K562 (cell line): ENCODE measurements at regions not wholly inside any gene's neighbourhood (a gene's known extent, or its start where the extent isn't known, plus 50 kb on each side); places are given as distances from the start of the nearest gene placed in this dataset.

Source experiments
- ATAC-seq: fragments of 200-7000 bp; cut with Tn5 transposase; 3 replicates; pipeline ENCODE4 v1.9.1; 2020; ENCODE audit warnings: moderate library complexity
- BruUV-seq: library from RNA; stranded (reverse); fragments of 400-500 nt; replicated peaks from 2 replicates; lab custom pipeline; 2021; lab: Mats Ljungman, UMichigan
- CTCF ChIA-PET: fragments of 300-600 bp; formaldehyde crosslinking; extraction: SDS; loops from one replicate; lab custom pipeline; 2021; ENCODE audit warnings: low intra/inter-chr PET ratio; lab: Yijun Ruan, JAX
- POLR2A ChIA-PET: fragments of 300-600, 350-650 bp; sonication (Branson Sonifier 250); formaldehyde crosslinking; extraction: SDS; loops from one replicate; lab custom pipeline; 2021; ENCODE audit warnings: antibody characterized with exemption, inconsistent platforms; lab: Yijun Ruan, JAX
- DNase-seq, 4 experiments: peaks; one replicate each; pipeline versions ENCODE4 v3.0.0 to v3.0.0-alpha.2; 2011 to 2018; ENCODE audit warnings: low spot score in 3 of 4, mixed read lengths in 3 of 4; ENCODE audit errors: extremely low read depth in 1 of 4
- FAIRE-seq: peaks from 2 replicates; lab custom pipeline; 2011; peaks lifted over from hg19 to GRCh38; lab: Jason Lieb, UNC
- H2AFZ ChIP-seq: 2 replicates; pipeline ENCODE4 v1.6.0; 2011; ENCODE audit warnings: low read depth, low read length, control low read depth, inconsistent platforms
- H3K27ac ChIP-seq: fragments of 200-600 bp; 3 replicates; pipeline ENCODE4 v1.8.0; 2011; ENCODE audit warnings: low read depth, mild to moderate bottlenecking, control low read depth, inconsistent platforms, low read length, moderate library complexity, mixed read lengths; ENCODE audit errors: extremely low read depth
- H3K27me3 ChIP-seq, 2 experiments: fragments of 300-600 bp in 1 of 2; 2 replicates in 1 of 2; 3 replicates in 1 of 2; pipeline versions ENCODE4 v1.6.0 to v1.8.0; 2011; ENCODE audit warnings: inconsistent platforms in 2 of 2, low read length in 2 of 2, mild to moderate bottlenecking in 1 of 2, mixed read lengths in 1 of 2, moderate library complexity in 1 of 2; ENCODE audit not compliant: control insufficient read depth in 2 of 2, insufficient read depth in 2 of 2
- H3K36me3 ChIP-seq: fragments of 300-600 bp; 3 replicates; pipeline ENCODE4 v1.8.0; 2011; ENCODE audit warnings: mild to moderate bottlenecking, low read length, inconsistent platforms; ENCODE audit not compliant: control insufficient read depth, insufficient read depth
- H3K4me1 ChIP-seq, 2 experiments: fragments of 200-600 bp in 1 of 2; replicated peaks in 1 of 2; 2 replicates in 1 of 2; 3 replicates in 1 of 2; pipeline versions ENCODE4 v1.5.1 to v1.8.0; 2011; ENCODE audit warnings: inconsistent platforms in 2 of 2, low read length in 2 of 2, mild to moderate bottlenecking in 1 of 2, mixed read lengths in 1 of 2, moderate library complexity in 1 of 2; ENCODE audit not compliant: control insufficient read depth in 2 of 2, insufficient read depth in 2 of 2
- H3K4me2 ChIP-seq: 2 replicates; pipeline ENCODE4 v1.6.1; 2011; ENCODE audit warnings: low read length, control low read depth, inconsistent platforms, mixed read lengths; ENCODE audit not compliant: insufficient read depth
- H3K4me3 ChIP-seq: fragments of 200-600 bp; sonication (generic), shearing (Covaris generic); 2 replicates; pipeline ENCODE4 v1.5.1; 2016; ENCODE audit warnings: control low read depth, inconsistent platforms
- H3K79me2 ChIP-seq: fragments of 200-600 bp; 3 replicates; pipeline ENCODE4 v1.8.0; 2011; ENCODE audit warnings: low read length, inconsistent platforms; ENCODE audit not compliant: control insufficient read depth, insufficient read depth
- H3K9ac ChIP-seq, 2 experiments: 2 replicates each; pipeline versions ENCODE4 v1.6.0 to v1.6.1; 2011; ENCODE audit warnings: low read depth in 2 of 2, low read length in 2 of 2, control low read depth in 1 of 2, inconsistent platforms in 1 of 2, mild to moderate bottlenecking in 1 of 2, mixed read lengths in 1 of 2; ENCODE audit not compliant: insufficient read depth in 1 of 2
- H3K9me1 ChIP-seq: one replicate; pipeline ENCODE4 v1.6.0; 2011; ENCODE audit warnings: inconsistent platforms, mild to moderate bottlenecking, low read length, moderate library complexity; ENCODE audit not compliant: control insufficient read depth, insufficient read depth
- H3K9me3 ChIP-seq: replicated peaks from 2 replicates; pipeline ENCODE4 v1.5.1; 2011; ENCODE audit warnings: low read depth, low read length, inconsistent platforms; ENCODE audit not compliant: control insufficient read depth, insufficient read depth
- H4K20me1 ChIP-seq: replicated peaks from 2 replicates; pipeline ENCODE4 v1.6.1; 2011; ENCODE audit warnings: low read length, inconsistent platforms, mixed read lengths; ENCODE audit not compliant: control insufficient read depth, insufficient read depth
- BRD9 ChIP-seq: fragments of 450-650 bp; IDR thresholded peaks from 2 replicates; pipeline ENCODE4 v1.6.1; 2018; ENCODE audit warnings: low read depth; ENCODE audit not compliant: partially characterized antibody
- CBX1 ChIP-seq: sonication (generic); IDR thresholded peaks from 2 replicates; pipeline ENCODE4 v1.6.1; 2016; ENCODE audit warnings: antibody characterized with exemption, low read depth, mild to moderate bottlenecking
- CTBP1 ChIP-seq: fragments of 450-650 bp; IDR thresholded peaks from 2 replicates; pipeline ENCODE4 v1.6.1; 2016; ENCODE audit warnings: borderline replicate concordance
- DNMT1 ChIP-seq: fragments of 450-650 bp; IDR thresholded peaks from 2 replicates; pipeline ENCODE4 v1.6.1; 2016; ENCODE audit warnings: antibody characterized with exemption, mild to moderate bottlenecking
- ELF4 ChIP-seq: fragments of 450-650 bp; formaldehyde crosslinking; IDR thresholded peaks from 2 replicates; pipeline ENCODE4 v1.4.0; 2022; ENCODE audit warnings: missing genetic modification characterization
- FOXM1 ChIP-seq, 2 experiments: fragments of 450-650 bp in 1 of 2; sonication (generic) in 1 of 2; formaldehyde crosslinking in 1 of 2; IDR thresholded peaks; 2 replicates each; pipeline versions ENCODE4 v1.6.1 to v1.9.0; 2017 to 2022; ENCODE audit warnings: low read depth in 2 of 2, mild to moderate bottlenecking in 2 of 2, missing genetic modification reagents in 1 of 2, moderate library complexity in 1 of 2
- KLF10 ChIP-seq: fragments of 250-450 bp; sonication (Bioruptor Pico); IDR thresholded peaks from 2 replicates; pipeline ENCODE4 v1.6.1; 2021; ENCODE audit warnings: matching md5 sums
- LEF1 ChIP-seq: fragments of 450-650 bp; IDR thresholded peaks from 2 replicates; pipeline ENCODE4 v1.6.1; 2016; ENCODE audit warnings: mild to moderate bottlenecking
- NEUROD1 ChIP-seq: fragments of 150-350 bp; IDR thresholded peaks from 2 replicates; pipeline ENCODE4 v1.6.1; 2014; ENCODE audit warnings: borderline replicate concordance, low read length, low read depth; ENCODE audit not compliant: partially characterized antibody
- NR2C2 ChIP-seq, 2 experiments: fragments of 200-800 bp in 1 of 2; sonication (Bioruptor generic) in 1 of 2; sonication (generic) in 1 of 2; formaldehyde crosslinking in 1 of 2; IDR thresholded peaks; 2 replicates each; pipeline versions ENCODE4 v1.6.1 to v1.8.0; 2016 to 2022; ENCODE audit warnings: mild to moderate bottlenecking in 1 of 2, missing compliant biosample characterization in 1 of 2, missing genetic modification characterization in 1 of 2, missing genetic modification reagents in 1 of 2
- RBM15 ChIP-seq: fragments of 200-400 bp; formaldehyde crosslinking; IDR thresholded peaks from 2 replicates; pipeline ENCODE4 v1.6.1; 2018; ENCODE audit warnings: mild to moderate bottlenecking, low read length, moderate library complexity; ENCODE audit not compliant: insufficient read depth
- TCF7 ChIP-seq: sonication (generic); IDR thresholded peaks from 2 replicates; pipeline ENCODE4 v1.6.1; 2016; ENCODE audit warnings: antibody characterized with exemption, borderline replicate concordance
- THRAP3 ChIP-seq: fragments of 450-650 bp; IDR thresholded peaks from 2 replicates; pipeline ENCODE4 v1.6.1; 2016; ENCODE audit warnings: mild to moderate bottlenecking, inconsistent platforms, borderline replicate concordance
- ZNF263 ChIP-seq: sonication (generic); formaldehyde crosslinking; IDR thresholded peaks from 2 replicates; pipeline ENCODE4 v1.8.0; 2022; ENCODE audit warnings: mild to moderate bottlenecking, missing genetic modification reagents, borderline replicate concordance
- ZNF436 ChIP-seq: fragments of 250-450, 450-650 bp; sonication (Bioruptor Pico); formaldehyde crosslinking; IDR thresholded peaks from 2 replicates; pipeline ENCODE4 v1.7.0; 2020; ENCODE audit warnings: mild to moderate bottlenecking
- ZNF699 ChIP-seq: fragments of 250-450 bp; sonication (Bioruptor Pico); IDR thresholded peaks from 2 replicates; pipeline ENCODE4 v1.8.0; 2021; ENCODE audit warnings: mild to moderate bottlenecking, moderate library complexity; ENCODE audit not compliant: insufficient replicate concordance
- WGBS: fragments of 100-300 bp; shearing (Covaris generic); methylation state at CpG from one replicate; pipeline ENCODE4 v1.1.6; 2016; ENCODE audit warnings: low coverage, mixed read lengths; ENCODE audit not compliant: insufficient coverage; ENCODE audit errors: missing lambda C conversion rate; 5-methylcytosine and 5-hydroxymethylcytosine counted together
- in situ Hi-C: fragments of 300-500 bp; cut with MboI; formaldehyde crosslinking; loops from 4 replicates; pipeline ENCODE4 v1.15.0; 2018; ENCODE audit warnings: inconsistent platforms, mixed read lengths
- intact Hi-C: fragments of 100-400 bp; cut with micrococcal nuclease; formaldehyde crosslinking; loops from 2 replicates; pipeline ENCODE4 v1.14.2; 2022
- TF ChIP-seq, protein P1 (sequence below): sonication (generic); formaldehyde crosslinking; IDR thresholded peaks from 2 replicates; pipeline ENCODE4 v1.8.1; 2022; ENCODE audit warnings: missing genetic modification reagents
- TF ChIP-seq, protein P2 (sequence below): fragments of 250-450 bp; sonication (Bioruptor Pico); IDR thresholded peaks from 2 replicates; pipeline ENCODE4 v1.9.0; 2021; ENCODE audit warnings: mild to moderate bottlenecking
- TF ChIP-seq, protein P3 (sequence below): sonication (generic); formaldehyde crosslinking; IDR thresholded peaks from 2 replicates; pipeline ENCODE4 v1.8.0; 2023; ENCODE audit warnings: mild to moderate bottlenecking, missing genetic modification reagents

DNA sequence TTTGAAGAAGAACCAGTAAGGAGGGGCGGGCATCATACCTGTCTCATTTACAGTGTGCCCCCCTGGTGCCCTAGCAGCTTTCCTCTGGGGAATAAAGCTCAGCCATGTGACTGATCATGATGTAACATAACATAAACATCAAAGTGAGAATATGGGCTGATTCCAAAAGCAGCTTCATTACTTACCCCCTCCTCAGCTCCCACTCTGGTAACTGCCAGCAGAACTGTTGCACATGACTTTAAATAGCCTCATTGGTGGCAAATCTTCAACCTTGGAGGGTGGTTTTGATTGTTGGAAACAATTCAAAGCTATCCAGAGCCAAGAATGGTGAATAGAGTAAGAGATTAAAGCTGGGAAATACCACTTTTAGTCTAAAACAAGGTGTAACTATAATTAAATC is 384.6 kb downstream of the BUD13 start:
- H3K9me1 ChIP-seq = no peaks in the 10 kb centered on the region
- TF ChIP-seq RBM15 (no peak), DNMT1 (no peak), CTBP1 (no peak), ELF4 (no peak), ZNF263 (no peak), CBX1 (no peak), TCF7 (no peak), THRAP3 (no peak), NEUROD1 (no peak), ZNF436 (CRISPR knock-in tag) (no peak), ZNF699 (CRISPR knock-in tag) (no peak), BRD9 (no peak), FOXM1 (IDR thresholded peaks at IDR 0.05; ENCODE audit: low read depth) (no peak), FOXM1 (CRISPR knock-in tag; IDR thresholded peaks at IDR 0.05; ENCODE audit: low read depth) (no peak), LEF1 (no peak), KLF10 (CRISPR knock-in tag) (no peak), NR2C2 (CRISPR knock-in tag; IDR thresholded peaks at IDR 0.05) (no peak), NR2C2 (tag; IDR thresholded peaks at IDR 0.05) (no peak)
- TF ChIP-seq, protein P1, sequence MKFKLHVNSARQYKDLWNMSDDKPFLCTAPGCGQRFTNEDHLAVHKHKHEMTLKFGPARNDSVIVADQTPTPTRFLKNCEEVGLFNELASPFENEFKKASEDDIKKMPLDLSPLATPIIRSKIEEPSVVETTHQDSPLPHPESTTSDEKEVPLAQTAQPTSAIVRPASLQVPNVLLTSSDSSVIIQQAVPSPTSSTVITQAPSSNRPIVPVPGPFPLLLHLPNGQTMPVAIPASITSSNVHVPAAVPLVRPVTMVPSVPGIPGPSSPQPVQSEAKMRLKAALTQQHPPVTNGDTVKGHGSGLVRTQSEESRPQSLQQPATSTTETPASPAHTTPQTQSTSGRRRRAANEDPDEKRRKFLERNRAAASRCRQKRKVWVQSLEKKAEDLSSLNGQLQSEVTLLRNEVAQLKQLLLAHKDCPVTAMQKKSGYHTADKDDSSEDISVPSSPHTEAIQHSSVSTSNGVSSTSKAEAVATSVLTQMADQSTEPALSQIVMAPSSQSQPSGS (CRISPR knock-in tag) = no peak
- TF ChIP-seq, protein P2, sequence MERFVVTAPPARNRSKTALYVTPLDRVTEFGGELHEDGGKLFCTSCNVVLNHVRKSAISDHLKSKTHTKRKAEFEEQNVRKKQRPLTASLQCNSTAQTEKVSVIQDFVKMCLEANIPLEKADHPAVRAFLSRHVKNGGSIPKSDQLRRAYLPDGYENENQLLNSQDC (CRISPR knock-in tag) = no peak
- TF ChIP-seq, protein P3, sequence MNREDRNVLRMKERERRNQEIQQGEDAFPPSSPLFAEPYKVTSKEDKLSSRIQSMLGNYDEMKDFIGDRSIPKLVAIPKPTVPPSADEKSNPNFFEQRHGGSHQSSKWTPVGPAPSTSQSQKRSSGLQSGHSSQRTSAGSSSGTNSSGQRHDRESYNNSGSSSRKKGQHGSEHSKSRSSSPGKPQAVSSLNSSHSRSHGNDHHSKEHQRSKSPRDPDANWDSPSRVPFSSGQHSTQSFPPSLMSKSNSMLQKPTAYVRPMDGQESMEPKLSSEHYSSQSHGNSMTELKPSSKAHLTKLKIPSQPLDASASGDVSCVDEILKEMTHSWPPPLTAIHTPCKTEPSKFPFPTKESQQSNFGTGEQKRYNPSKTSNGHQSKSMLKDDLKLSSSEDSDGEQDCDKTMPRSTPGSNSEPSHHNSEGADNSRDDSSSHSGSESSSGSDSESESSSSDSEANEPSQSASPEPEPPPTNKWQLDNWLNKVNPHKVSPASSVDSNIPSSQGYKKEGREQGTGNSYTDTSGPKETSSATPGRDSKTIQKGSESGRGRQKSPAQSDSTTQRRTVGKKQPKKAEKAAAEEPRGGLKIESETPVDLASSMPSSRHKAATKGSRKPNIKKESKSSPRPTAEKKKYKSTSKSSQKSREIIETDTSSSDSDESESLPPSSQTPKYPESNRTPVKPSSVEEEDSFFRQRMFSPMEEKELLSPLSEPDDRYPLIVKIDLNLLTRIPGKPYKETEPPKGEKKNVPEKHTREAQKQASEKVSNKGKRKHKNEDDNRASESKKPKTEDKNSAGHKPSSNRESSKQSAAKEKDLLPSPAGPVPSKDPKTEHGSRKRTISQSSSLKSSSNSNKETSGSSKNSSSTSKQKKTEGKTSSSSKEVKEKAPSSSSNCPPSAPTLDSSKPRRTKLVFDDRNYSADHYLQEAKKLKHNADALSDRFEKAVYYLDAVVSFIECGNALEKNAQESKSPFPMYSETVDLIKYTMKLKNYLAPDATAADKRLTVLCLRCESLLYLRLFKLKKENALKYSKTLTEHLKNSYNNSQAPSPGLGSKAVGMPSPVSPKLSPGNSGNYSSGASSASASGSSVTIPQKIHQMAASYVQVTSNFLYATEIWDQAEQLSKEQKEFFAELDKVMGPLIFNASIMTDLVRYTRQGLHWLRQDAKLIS (CRISPR knock-in tag) = no peak
- H3K9me3 ChIP-seq = no peaks in the 10 kb centered on the region
- in situ Hi-C loops = no loop called here
- no TSS peak for BruUV-seq
- CTCF ChIA-PET = no interaction called here
- H4K20me1 ChIP-seq = no peaks in the 10 kb centered on the region
- no peak overlapping the region for H3K4me3 ChIP-seq
- H2AFZ ChIP-seq = no peak overlapping the region
- no peaks in the 10 kb centered on the region for H3K79me2 ChIP-seq
- no peak for FAIRE-seq
- intact Hi-C loops = no loop called here
- H3K36me3 ChIP-seq = no peaks in the 10 kb centered on the region
- H3K9ac ChIP-seq = no peak overlapping the region
- no peak for ATAC-seq
- 0% methylated on average over 1 of the region's 1 CpG for WGBS
- no peak for DNase-seq
- no peak overlapping the region for H3K4me2 ChIP-seq
- H3K27me3 ChIP-seq = peaks cover 0 to 10% of the 10 kb centered on the region in 2 experiments; a peak in 2 of 5 replicates
- H3K4me1 ChIP-seq = no peaks in the 10 kb centered on the region
- H3K27ac ChIP-seq = no peak overlapping the region
- POLR2A ChIA-PET = interaction anchor here (1.0 to 1.2 kb wide), 2 partner anchors 9 to 17 kb away, joined by 3 read pairs; no protein-coding TSS in a partner anchor
